ENCODE measurements at regions not wholly inside any gene's neighbourhood (a gene's known extent, or its start where the extent isn't known, plus 50 kb on each side); places are given as distances from the start of the nearest gene placed in this dataset.

DNA sequence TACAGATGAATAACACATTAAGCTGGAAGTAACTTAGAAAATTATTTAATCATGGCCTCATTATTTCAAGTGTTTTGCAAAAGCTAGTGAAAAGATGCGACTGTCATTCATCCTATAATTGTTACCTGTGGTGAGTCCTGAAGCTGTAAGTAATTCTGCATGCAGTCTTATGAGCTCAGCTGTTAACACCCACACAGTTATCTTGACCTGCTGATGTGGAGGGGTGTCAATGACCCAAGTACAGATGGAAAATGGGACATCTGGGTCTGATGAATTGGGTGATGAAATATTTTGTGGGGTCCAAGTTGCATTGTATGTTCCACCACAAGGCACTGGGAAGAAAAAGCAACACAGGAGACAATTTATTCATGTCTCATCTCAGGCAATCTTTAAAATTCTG is 68.9 kb downstream of the OR13A1 start:
- TF ChIP-seq, protein P1, sequence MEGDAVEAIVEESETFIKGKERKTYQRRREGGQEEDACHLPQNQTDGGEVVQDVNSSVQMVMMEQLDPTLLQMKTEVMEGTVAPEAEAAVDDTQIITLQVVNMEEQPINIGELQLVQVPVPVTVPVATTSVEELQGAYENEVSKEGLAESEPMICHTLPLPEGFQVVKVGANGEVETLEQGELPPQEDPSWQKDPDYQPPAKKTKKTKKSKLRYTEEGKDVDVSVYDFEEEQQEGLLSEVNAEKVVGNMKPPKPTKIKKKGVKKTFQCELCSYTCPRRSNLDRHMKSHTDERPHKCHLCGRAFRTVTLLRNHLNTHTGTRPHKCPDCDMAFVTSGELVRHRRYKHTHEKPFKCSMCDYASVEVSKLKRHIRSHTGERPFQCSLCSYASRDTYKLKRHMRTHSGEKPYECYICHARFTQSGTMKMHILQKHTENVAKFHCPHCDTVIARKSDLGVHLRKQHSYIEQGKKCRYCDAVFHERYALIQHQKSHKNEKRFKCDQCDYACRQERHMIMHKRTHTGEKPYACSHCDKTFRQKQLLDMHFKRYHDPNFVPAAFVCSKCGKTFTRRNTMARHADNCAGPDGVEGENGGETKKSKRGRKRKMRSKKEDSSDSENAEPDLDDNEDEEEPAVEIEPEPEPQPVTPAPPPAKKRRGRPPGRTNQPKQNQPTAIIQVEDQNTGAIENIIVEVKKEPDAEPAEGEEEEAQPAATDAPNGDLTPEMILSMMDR (IDR thresholded peaks at IDR 0.05), result no peak
- TF ChIP-seq POLR2A (IDR thresholded peaks at IDR 0.05), result no peak

Data from esophagus squamous epithelium (tissue), 4 donors.